Naive B cell (primary cell): ENCODE measurements at regions not wholly inside any gene's neighbourhood (a gene's known extent, or its start where the extent isn't known, plus 50 kb on each side); places are given as distances from the start of the nearest gene placed in this dataset.
"Not testable (repeated sequence)": the region's sequence is repeated elsewhere in the genome, so short reads cannot be mapped to it uniquely, and the experiment has no call there.

Source experiments
- ATAC-seq, 2 donors: fragments of 150-1000 bp; cut with Tn5 transposase; 2 replicates each; pipeline ENCODE4 v1.10.0; 2021; ENCODE audit warnings: low read depth in 2 of 2, mild to moderate bottlenecking in 2 of 2, moderate library complexity in 2 of 2
- DNase-seq: peaks from one replicate; pipeline ENCODE4 v3.0.0; 2022
- H3K27ac Mint-ChIP-seq, 6 donors: one replicate each; pipeline ENCODE4 v1.8.0; 2020 to 2022; ENCODE audit warnings: mild to moderate bottlenecking in 6 of 6, mixed read lengths in 6 of 6, moderate library complexity in 5 of 6, inconsistent platforms in 2 of 6
- H3K27me3 Mint-ChIP-seq, 3 donors: one replicate each; pipeline ENCODE4 v1.8.0; 2021 to 2022; ENCODE audit warnings: mixed read lengths in 3 of 3, mild to moderate bottlenecking in 1 of 3
- H3K36me3 Mint-ChIP-seq, 2 donors: one replicate each; pipeline ENCODE4 v1.8.0; 2020 to 2022; ENCODE audit warnings: mixed read lengths in 2 of 2, inconsistent platforms in 1 of 2, mild to moderate bottlenecking in 1 of 2
- H3K4me1 Mint-ChIP-seq, 3 donors: one replicate each; pipeline ENCODE4 v1.8.0; 2020 to 2022; ENCODE audit warnings: mixed read lengths in 3 of 3, inconsistent platforms in 1 of 3, mild to moderate bottlenecking in 1 of 3, moderate library complexity in 1 of 3
- H3K4me3 Mint-ChIP-seq, 8 donors: one replicate each; pipeline ENCODE4 v1.8.0; 2020 to 2022; ENCODE audit warnings: mild to moderate bottlenecking in 8 of 8, mixed read lengths in 8 of 8, moderate library complexity in 8 of 8, inconsistent platforms in 2 of 8
- H3K9me3 Mint-ChIP-seq, 7 donors: one replicate each; pipeline ENCODE4 v1.8.0; 2020 to 2022; ENCODE audit warnings: mixed read lengths in 7 of 7, mild to moderate bottlenecking in 5 of 7, inconsistent platforms in 2 of 7, moderate library complexity in 1 of 7

DNA sequence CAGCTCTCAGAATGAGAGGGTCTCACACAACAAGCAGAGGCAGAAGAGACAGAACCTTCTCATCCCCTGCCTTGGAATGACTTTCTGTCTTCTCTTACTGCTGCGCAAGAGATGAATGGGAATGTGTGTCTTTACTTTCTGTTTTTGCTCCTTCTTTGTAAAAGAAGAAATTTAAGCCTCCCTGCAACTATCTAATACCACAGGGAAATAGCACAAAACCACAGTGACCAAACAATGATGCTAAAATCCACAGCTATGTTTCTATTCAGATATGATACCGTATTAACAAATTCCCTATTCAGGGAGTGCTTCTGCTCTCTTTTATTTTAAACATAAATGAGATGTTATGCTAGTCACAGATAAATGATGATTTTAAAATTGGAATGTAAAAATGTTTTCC lies 173.8 kb upstream of the RAI2 start:
- Mint-ChIP-seq H3K27ac (no peak overlapping the region), H3K9me3 (peaks cover 0 to 13% (median 9%) of the 10 kb centered on the region in 7 donors)
- ATAC-seq = no peak

DNA sequence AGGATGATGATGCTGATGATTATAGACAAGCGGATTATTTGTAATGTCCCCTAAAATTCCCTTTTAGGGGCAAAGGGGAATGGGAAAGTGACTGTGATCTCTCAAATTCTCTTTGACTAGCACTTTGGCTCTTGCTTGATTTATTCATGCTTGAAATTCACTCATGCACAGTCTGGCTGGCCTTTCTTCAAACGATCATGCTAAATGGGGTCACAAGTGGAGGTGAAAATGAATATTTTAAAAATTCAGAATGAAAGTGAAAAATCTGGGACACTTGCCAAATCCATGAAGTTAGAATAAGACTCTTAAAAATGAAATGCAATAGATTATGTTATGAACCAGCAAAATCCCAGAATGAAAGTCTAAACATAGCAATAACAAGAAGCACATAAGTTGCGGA lies 173.4 kb upstream of the RAI2 start:
- no peaks in the 10 kb centered on the region for H3K36me3 Mint-ChIP-seq
- no peak overlapping the region for H3K4me3 Mint-ChIP-seq
- DNase-seq = no peak
- H3K27me3 Mint-ChIP-seq = no peaks in the 10 kb centered on the region
- ATAC-seq = no peak
- no peaks in the 10 kb centered on the region for H3K4me1 Mint-ChIP-seq
- no peak overlapping the region for H3K27ac Mint-ChIP-seq
- H3K9me3 Mint-ChIP-seq = peaks cover 0 to 16% (median 9%) of the 10 kb centered on the region in 7 donors

More for the DNA sequence above, 173.8 kb upstream of the RAI2 start:
- no peaks in the 10 kb centered on the region for H3K4me1 Mint-ChIP-seq
- H3K4me3 Mint-ChIP-seq = no peak overlapping the region
- DNase-seq = no peak
- no peaks in the 10 kb centered on the region for H3K36me3 Mint-ChIP-seq
- no peaks in the 10 kb centered on the region for H3K27me3 Mint-ChIP-seq

DNA sequence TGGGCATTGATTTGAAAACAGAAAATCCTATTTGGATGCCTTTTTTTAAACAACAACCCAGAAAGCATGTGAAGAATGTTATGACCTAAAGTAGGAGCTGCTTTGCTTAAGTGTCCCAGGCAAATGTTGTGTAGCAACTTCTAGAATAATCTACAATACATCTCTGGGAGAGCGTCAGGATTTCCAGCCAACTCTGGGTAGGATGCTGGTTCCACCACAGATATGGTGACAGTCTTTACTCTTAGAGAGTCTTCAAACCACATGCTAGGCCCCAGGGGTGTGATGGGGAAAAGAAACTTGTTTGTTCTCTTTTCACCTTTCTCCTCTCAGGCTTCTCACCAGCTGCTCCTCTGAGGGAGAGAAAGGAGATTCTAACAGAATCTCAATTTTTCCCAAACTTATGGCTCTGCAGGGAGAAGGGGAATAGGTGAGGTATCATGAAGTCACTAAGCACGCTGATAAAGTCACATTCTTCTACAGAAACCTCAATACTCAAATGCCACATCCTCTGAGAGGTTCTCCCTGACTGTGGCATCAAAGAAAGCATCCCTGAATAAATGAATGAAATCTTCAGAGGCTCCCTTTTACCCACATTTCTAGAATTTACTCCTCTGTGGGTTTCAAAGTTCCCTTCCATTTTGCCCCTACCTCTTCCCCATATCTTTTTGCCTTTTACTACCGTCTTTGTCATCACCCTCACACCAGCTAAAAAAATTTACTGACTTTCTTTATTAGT lies 171.6 kb upstream of the RAI2 start:
- Mint-ChIP-seq H3K4me3 (no peak overlapping the region), H3K36me3 (no peaks in the 10 kb centered on the region), H3K27ac (no peak overlapping the region), H3K4me1 (no peaks in the 10 kb centered on the region), H3K9me3 (peaks cover 0 to 16% (median 7%) of the 10 kb centered on the region in 7 donors), H3K27me3 (no peaks in the 10 kb centered on the region)
- DNase-seq (no peak), ATAC-seq (no peak)

DNA sequence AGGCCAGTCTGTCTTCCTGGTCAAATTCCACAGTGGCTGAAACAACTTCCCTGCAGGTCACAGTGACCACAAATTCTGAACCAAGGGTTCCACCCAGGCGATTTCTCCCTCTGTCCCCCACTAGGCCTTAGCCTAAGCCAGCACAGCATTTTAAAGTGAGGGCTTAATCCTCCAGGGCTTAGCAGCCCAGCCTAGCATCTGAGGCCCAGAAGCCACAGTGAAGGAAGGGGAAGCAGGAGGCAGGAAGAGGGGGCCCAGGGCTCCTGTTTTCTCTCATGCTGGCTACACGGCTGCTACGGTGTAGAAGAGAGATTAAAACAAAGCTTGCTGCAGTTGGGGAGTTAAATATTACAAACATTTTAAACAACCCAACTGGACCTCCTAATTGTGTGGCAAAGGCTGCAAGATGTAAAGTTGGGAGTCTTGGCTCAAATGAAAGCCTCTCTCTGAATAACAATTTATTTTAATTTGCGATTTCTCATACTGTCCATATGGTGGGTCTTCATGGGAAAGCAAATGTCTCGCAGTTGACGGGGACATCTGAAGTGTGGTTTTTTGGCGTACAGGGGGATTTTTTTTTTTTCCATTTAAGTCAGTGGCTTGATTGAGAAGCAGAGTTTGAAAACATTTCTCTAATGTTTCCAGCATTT lies 170.8 kb upstream of the RAI2 start:
- H3K9me3 Mint-ChIP-seq = peaks cover 0 to 16% (median 7%) of the 10 kb centered on the region in 7 donors
- H3K36me3 Mint-ChIP-seq = no peaks in the 10 kb centered on the region
- ATAC-seq (no peak), DNase-seq (no peak)
- no peaks in the 10 kb centered on the region for H3K27me3 Mint-ChIP-seq
- no peak overlapping the region for H3K4me3 Mint-ChIP-seq
- H3K4me1 Mint-ChIP-seq = no peaks in the 10 kb centered on the region
- H3K27ac Mint-ChIP-seq = no peak overlapping the region

DNA sequence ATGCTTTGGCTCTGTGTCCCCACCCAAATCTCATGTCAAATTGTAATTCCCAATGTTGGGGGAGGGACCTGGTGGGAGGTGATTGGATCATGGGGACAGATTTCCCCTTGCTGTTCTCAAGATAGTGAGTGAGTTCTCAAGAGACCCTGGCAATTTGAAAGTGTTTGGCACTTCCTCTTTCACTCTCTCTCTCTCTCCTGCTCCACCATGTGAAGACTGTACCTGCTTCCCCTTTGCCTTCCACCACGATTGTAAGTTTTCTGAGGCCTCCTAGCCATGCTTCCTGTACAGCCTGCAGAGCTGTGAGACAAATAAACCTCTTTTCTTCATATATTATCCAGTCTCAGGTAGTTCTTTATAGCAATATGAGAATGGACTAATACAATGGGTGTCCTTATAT lies 169.6 kb upstream of the RAI2 start:
- not testable (repeated sequence) for H3K4me1 Mint-ChIP-seq, H3K27me3 Mint-ChIP-seq, DNase-seq, ATAC-seq, H3K27ac Mint-ChIP-seq, H3K4me3 Mint-ChIP-seq, H3K36me3 Mint-ChIP-seq
- peaks cover 0 to 16% (median 7%) of the 10 kb centered on the region in 7 donors for H3K9me3 Mint-ChIP-seq

DNA sequence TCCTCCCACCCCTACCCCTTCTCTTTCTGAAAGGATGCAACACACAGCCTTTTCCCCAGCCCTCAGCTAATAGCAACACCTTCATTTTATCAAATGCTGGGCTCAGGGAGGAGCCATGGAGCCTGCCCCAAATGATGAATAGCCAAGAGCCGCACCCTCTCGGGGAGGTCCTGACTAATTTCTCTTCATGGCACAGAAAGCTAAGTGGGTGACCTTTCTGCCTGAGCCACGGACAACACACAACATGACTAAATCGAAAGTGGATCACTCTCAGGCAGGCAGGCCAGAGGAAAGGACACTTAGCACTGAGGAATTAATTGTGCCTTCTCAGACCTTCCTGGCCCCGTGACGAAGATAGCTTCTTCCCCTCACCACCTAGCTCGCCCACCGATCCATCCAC lies 165.1 kb upstream of the RAI2 start:
- Mint-ChIP-seq H3K9me3 (peaks cover 0 to 16% (median 6%) of the 10 kb centered on the region in 7 donors), H3K4me3 (no peak overlapping the region), H3K4me1 (no peaks in the 10 kb centered on the region), H3K36me3 (no peaks in the 10 kb centered on the region), H3K27me3 (peaks cover 0 to 8% (median 4%) of the 10 kb centered on the region in 3 donors), H3K27ac (no peak overlapping the region)
- DNase-seq (no peak), ATAC-seq (no peak)

DNA sequence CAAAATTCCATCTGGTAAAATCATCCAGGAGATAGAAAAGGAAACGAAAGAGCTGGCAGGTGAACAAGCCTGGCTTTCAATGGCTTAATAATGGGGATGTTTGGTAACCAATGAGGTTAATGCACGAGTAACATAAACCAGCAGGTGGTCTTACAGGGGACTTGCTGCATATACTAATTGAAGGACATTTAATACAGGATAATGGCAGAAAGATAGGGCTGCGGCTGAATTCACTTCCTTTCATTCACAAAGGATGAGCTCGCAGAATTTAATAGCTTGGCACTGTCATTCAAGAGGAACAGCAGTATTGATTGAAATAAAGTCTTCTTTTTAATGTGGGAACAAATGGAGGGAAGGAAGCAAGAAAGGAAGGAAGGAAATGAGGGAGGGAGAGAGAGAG lies 156.3 kb upstream of the RAI2 start:
- H3K4me1 Mint-ChIP-seq = no peaks in the 10 kb centered on the region
- peaks cover 0 to 3% (median 0%) of the 10 kb centered on the region in 3 donors for H3K27me3 Mint-ChIP-seq
- H3K36me3 Mint-ChIP-seq = no peaks in the 10 kb centered on the region
- peaks cover 0 to 9% (median 2%) of the 10 kb centered on the region in 7 donors for H3K9me3 Mint-ChIP-seq
- DNase-seq (no peak), ATAC-seq (no peak)
- H3K4me3 Mint-ChIP-seq = no peak overlapping the region
- H3K27ac Mint-ChIP-seq = no peak overlapping the region

DNA sequence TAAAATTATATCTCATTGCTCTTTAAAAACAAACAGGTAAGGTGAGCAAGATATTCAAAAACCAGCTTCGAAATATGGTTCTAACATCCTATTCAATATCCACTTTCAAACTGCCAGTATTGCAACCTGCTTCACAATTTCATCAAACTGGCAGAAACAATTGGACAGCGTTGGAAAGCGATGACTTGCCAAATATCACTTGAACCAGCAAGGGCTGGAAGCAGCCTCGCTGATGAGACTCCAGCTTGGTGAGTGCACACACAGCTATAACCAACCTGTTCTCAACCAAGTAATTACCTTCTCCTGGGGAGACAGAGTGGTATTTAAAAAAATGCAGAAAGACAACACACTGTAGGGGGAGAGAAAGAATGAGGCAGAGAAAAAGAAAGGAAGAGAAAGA lies 155.8 kb upstream of the RAI2 start:
- Mint-ChIP-seq H3K4me1 (no peaks in the 10 kb centered on the region), H3K4me3 (no peak overlapping the region), H3K9me3 (peaks cover 0 to 9% (median 2%) of the 10 kb centered on the region in 7 donors), H3K27me3 (peaks cover 0 to 3% (median 0%) of the 10 kb centered on the region in 3 donors), H3K36me3 (no peaks in the 10 kb centered on the region), H3K27ac (no peak overlapping the region)
- DNase-seq (no peak), ATAC-seq (no peak)

DNA sequence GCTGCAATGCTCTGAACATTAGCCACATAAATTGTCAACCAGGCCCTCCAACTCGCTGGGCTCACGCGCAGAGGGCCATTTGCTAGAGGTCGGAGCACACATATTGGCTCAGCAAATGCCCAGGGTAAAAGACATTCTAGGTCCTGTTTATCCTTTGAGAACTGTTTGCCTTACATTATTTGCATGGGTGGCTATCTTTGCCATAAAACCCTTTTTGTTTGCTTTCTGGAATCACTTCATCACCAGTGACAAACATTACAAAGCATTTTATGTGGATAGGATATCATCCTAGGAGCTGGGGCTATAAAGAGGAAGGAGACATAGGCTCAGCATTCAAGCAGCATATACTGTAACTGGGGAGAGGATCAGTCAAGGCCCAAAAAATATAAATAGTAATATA lies 149.2 kb upstream of the RAI2 start:
- Mint-ChIP-seq H3K9me3 (peaks cover 0 to 2% (median 0%) of the 10 kb centered on the region in 7 donors), H3K36me3 (no peaks in the 10 kb centered on the region), H3K27me3 (peaks cover under 1 to 8% (median 5%) of the 10 kb centered on the region in 3 donors), H3K4me1 (no peaks in the 10 kb centered on the region), H3K4me3 (peak overlapping the region in 1 of 8 donors; percentile 66), H3K27ac (no peak overlapping the region)
- DNase-seq = no peak
- no peak for ATAC-seq

DNA sequence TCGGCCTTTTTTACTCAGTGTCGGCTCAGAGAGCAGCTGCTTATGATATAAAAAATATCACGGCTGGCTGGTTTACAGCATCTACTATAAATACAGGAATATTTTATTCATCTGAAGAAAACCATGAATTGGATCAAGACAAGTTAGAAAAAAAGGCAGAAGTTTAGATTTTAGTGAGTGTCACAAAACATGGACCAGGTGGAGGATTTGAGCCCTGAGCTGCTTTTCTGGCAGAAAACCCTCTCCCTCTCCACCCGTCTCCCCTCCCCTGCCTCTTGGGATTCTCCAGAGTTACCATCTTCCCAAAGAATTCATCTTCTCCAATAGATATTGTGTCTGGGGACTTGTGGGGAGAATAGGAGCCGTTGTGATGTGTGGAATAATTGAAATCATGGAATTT lies 142.8 kb upstream of the RAI2 start:
- DNase-seq (no peak), ATAC-seq (no peak)
- Mint-ChIP-seq H3K27ac (no peak overlapping the region), H3K9me3 (peaks cover 0 to 11% (median 0%) of the 10 kb centered on the region in 7 donors), H3K27me3 (peaks cover 0 to 8% (median 5%) of the 10 kb centered on the region in 3 donors), H3K4me1 (no peaks in the 10 kb centered on the region), H3K4me3 (no peak overlapping the region), H3K36me3 (no peaks in the 10 kb centered on the region)

DNA sequence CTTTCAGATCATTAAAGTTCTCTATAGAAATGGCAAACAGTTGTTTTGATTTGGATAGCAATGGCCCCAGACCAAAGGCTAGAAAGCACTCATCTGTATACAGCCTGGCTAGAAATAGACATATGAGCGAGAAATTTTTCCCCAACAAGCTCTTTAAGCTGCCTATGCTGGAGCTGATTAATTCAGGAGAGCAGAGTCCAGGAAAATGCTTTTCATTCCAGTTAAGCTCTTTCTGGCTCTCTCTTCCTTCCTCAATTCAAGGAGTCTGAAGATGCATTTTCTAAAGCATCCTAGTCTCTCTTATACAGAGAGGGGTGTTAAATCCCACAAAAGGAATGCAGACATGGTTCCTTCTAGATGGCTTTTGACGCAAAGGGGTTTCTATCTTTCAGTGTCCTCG lies 141.7 kb upstream of the RAI2 start:
- Mint-ChIP-seq H3K27me3 (peaks cover 0 to 8% (median 5%) of the 10 kb centered on the region in 3 donors), H3K27ac (no peak overlapping the region), H3K4me1 (no peaks in the 10 kb centered on the region), H3K4me3 (no peak overlapping the region), H3K36me3 (no peaks in the 10 kb centered on the region), H3K9me3 (peaks cover 0 to 11% (median 0%) of the 10 kb centered on the region in 7 donors)
- ATAC-seq (no peak), DNase-seq (no peak)

DNA sequence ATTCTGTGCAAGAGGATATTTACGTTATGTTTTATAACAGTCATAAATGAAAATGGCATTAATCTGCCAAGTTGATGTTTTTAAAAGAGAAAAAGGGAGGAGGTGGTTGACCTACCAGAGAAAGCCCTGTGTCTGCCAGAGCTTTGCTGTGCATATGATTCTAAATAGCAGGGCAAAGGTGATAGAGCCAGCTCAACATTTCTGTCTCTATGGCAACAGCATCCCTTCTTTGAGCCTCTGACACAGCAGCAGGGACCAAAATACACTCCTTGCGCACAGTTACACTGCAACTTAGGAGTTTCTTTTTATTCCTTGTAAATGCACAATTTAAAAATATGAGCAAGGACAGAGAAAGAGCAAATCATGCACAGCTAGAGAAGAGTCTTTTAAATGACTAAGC lies 133.3 kb upstream of the RAI2 start:
- no peak overlapping the region for H3K4me3 Mint-ChIP-seq
- DNase-seq (no peak), ATAC-seq (no peak)
- H3K36me3 Mint-ChIP-seq = no peaks in the 10 kb centered on the region
- peaks cover 0 to 4% (median 0%) of the 10 kb centered on the region in 7 donors for H3K9me3 Mint-ChIP-seq
- H3K27me3 Mint-ChIP-seq = peaks cover 0 to 4% (median 4%) of the 10 kb centered on the region in 3 donors
- H3K4me1 Mint-ChIP-seq = no peaks in the 10 kb centered on the region
- no peak overlapping the region for H3K27ac Mint-ChIP-seq

DNA sequence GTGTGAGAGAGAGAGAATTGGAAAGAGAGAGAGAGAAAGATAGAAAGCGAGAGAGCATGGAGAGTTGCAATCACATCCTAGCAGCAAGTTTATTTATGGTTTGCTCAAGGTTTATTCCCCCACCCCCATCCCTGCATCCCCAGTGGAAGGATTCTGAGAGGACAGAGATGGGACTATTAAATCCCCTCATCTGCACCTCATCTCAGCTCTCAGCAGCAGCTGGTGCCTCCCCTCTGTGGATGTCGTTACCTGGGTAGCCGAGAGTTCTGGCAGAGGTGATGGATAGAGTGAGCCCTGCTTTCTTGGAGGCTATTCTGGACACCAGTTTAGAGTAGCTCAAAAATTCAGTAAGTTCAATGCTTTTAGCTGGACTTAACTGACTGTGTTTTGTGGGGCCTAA lies 132.0 kb upstream of the RAI2 start:
- H3K27me3 Mint-ChIP-seq = peaks cover 0 to 4% (median 4%) of the 10 kb centered on the region in 3 donors
- no peak overlapping the region for H3K27ac Mint-ChIP-seq
- DNase-seq (no peak), ATAC-seq (no peak)
- no peak overlapping the region for H3K4me3 Mint-ChIP-seq
- H3K4me1 Mint-ChIP-seq = no peaks in the 10 kb centered on the region
- no peaks in the 10 kb centered on the region for H3K9me3 Mint-ChIP-seq
- H3K36me3 Mint-ChIP-seq = no peaks in the 10 kb centered on the region

DNA sequence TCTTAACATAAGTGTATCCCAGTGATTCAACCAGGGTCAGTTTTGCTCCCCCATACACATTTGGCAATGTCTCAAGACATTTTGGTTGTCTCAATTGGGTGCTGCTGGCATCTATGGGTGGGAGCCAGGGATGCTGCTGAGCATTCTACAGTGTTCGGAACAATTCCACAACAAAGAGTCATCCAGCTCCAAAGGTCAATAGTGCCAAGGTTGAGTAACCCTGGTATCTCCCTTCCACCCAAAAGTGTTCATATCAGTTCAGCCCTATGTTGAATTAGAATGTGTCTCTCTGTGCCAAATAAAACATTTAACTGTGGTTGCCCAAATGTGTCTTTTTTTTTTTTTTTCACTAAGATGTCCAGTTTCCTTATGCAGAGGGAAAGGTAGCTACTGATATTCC lies 129.4 kb upstream of the RAI2 start:
- Mint-ChIP-seq H3K36me3 (no peaks in the 10 kb centered on the region), H3K9me3 (no peaks in the 10 kb centered on the region), H3K27ac (no peak overlapping the region), H3K27me3 (peaks cover 0 to 4% (median 4%) of the 10 kb centered on the region in 3 donors), H3K4me3 (no peak overlapping the region), H3K4me1 (no peaks in the 10 kb centered on the region)
- DNase-seq = no peak
- no peak for ATAC-seq
